Neural progenitor cell (in vitro differentiated cells): ENCODE measurements at regions not wholly inside any gene's neighbourhood (a gene's known extent, or its start where the extent isn't known, plus 50 kb on each side); places are given as distances from the start of the nearest gene placed in this dataset.

Experiments used
- DNase-seq: peaks from one replicate; pipeline ENCODE4 v3.0.0-alpha.2; 2016; ENCODE audit warnings: low spot score
- H2AFZ ChIP-seq: fragments of 200-600 bp; sonication (generic); replicated peaks from 2 replicates; pipeline ENCODE4 v1.6.1; 2016; ENCODE audit warnings: antibody characterized with exemption
- H3F3A ChIP-seq: fragments of 200-600 bp; sonication (generic); 2 replicates; pipeline ENCODE4 v1.6.1; 2016; ENCODE audit warnings: antibody characterized with exemption, low read depth
- H3K27ac ChIP-seq: fragments of 200-600 bp; sonication (generic); 2 replicates; pipeline ENCODE4 v1.5.1; 2016; ENCODE audit warnings: mild to moderate bottlenecking
- H3K27me3 ChIP-seq: fragments of 200-600 bp; sonication (generic); 2 replicates; pipeline ENCODE4 v1.6.1; 2016; ENCODE audit warnings: mild to moderate bottlenecking, moderate library complexity
- H3K36me3 ChIP-seq: fragments of 200-600 bp; sonication (generic); 2 replicates; pipeline ENCODE4 v1.5.1; 2016
- H3K4me1 ChIP-seq: fragments of 200-600 bp; sonication (generic); 2 replicates; pipeline ENCODE4 v1.6.1; 2016; ENCODE audit warnings: mixed run types
- H3K4me2 ChIP-seq: fragments of 200-600 bp; sonication (generic); 2 replicates; pipeline ENCODE4 v1.6.1; 2016
- H3K4me3 ChIP-seq: fragments of 200-600 bp; sonication (generic); 2 replicates; pipeline ENCODE4 v1.5.1; 2016
- H3K79me2 ChIP-seq: fragments of 200-600 bp; sonication (generic); 2 replicates; pipeline ENCODE4 v1.6.1; 2016; ENCODE audit warnings: low read depth
- H3K9ac ChIP-seq: fragments of 200-600 bp; sonication (generic); 2 replicates; pipeline ENCODE4 v1.6.1; 2016
- H3K9me3 ChIP-seq: fragments of 200-600 bp; sonication (generic); 2 replicates; pipeline ENCODE4 v1.5.1; 2016; ENCODE audit warnings: low read depth
- H4K20me1 ChIP-seq: fragments of 200-600 bp; sonication (generic); 2 replicates; pipeline ENCODE4 v1.6.1; 2016; ENCODE audit warnings: low read depth
- H3K27ac Mint-ChIP-seq: 3 replicates; pipeline ENCODE4 v1.8.0; 2021; ENCODE audit warnings: mixed read lengths
- H3K27me3 Mint-ChIP-seq: 2 replicates; pipeline ENCODE4 v1.8.0; 2022; ENCODE audit warnings: low read depth, mild to moderate bottlenecking, inconsistent platforms, moderate library complexity, mixed read lengths; ENCODE audit not compliant: insufficient read depth
- H3K36me3 Mint-ChIP-seq: 3 replicates; pipeline ENCODE4 v1.8.0; 2021; ENCODE audit warnings: mixed read lengths
- H3K4me1 Mint-ChIP-seq: 3 replicates; pipeline ENCODE4 v1.8.0; 2021; ENCODE audit warnings: mixed read lengths
- H3K4me3 Mint-ChIP-seq: 3 replicates; pipeline ENCODE4 v1.8.0; 2021; ENCODE audit warnings: mild to moderate bottlenecking, moderate library complexity, mixed read lengths
- H3K9me3 Mint-ChIP-seq: 3 replicates; pipeline ENCODE4 v1.8.0; 2020; ENCODE audit warnings: mixed read lengths
- EZH2 ChIP-seq: fragments of 200-600 bp; sonication (generic); IDR thresholded peaks from 2 replicates; pipeline ENCODE4 v1.6.1; 2017; ENCODE audit warnings: antibody characterized with exemption, mild to moderate bottlenecking, moderate library complexity
- EZH2phosphoT487 ChIP-seq: fragments of 200-600 bp; sonication (generic); IDR thresholded peaks from 2 replicates; pipeline ENCODE4 v1.6.1; 2017; ENCODE audit warnings: antibody characterized with exemption
- TF ChIP-seq, protein P1 (sequence below): fragments of 200-600 bp; sonication (generic); IDR thresholded peaks from 2 replicates; pipeline ENCODE4 v1.5.1; 2017; ENCODE audit warnings: antibody characterized with exemption, mild to moderate bottlenecking

GRCh38 chr10:109126016-109126415 is 797.3 kb downstream of the XPNPEP1 start:
- Histone ChIP-seq H3K4me2 (no peak overlapping the region), H3K27me3 (no peaks in the 10 kb centered on the region), H4K20me1 (no peaks in the 10 kb centered on the region), H2AFZ (no peak overlapping the region), H3K9ac (no peak overlapping the region), H3K4me1 (no peaks in the 10 kb centered on the region), H3K4me3 (no peak overlapping the region), H3K27ac (no peak overlapping the region), H3F3A (no peaks in the 10 kb centered on the region), H3K36me3 (no peaks in the 10 kb centered on the region), H3K79me2 (no peaks in the 10 kb centered on the region), H3K9me3 (no peaks in the 10 kb centered on the region)
- H3K4me1 Mint-ChIP-seq = no peaks in the 10 kb centered on the region
- no peaks in the 10 kb centered on the region for H3K27me3 Mint-ChIP-seq
- DNase-seq = peak; percentile 6
- H3K4me3 Mint-ChIP-seq = no peak overlapping the region
- H3K36me3 Mint-ChIP-seq = no peaks in the 10 kb centered on the region
- no peak overlapping the region for H3K27ac Mint-ChIP-seq
- TF ChIP-seq, protein P1, sequence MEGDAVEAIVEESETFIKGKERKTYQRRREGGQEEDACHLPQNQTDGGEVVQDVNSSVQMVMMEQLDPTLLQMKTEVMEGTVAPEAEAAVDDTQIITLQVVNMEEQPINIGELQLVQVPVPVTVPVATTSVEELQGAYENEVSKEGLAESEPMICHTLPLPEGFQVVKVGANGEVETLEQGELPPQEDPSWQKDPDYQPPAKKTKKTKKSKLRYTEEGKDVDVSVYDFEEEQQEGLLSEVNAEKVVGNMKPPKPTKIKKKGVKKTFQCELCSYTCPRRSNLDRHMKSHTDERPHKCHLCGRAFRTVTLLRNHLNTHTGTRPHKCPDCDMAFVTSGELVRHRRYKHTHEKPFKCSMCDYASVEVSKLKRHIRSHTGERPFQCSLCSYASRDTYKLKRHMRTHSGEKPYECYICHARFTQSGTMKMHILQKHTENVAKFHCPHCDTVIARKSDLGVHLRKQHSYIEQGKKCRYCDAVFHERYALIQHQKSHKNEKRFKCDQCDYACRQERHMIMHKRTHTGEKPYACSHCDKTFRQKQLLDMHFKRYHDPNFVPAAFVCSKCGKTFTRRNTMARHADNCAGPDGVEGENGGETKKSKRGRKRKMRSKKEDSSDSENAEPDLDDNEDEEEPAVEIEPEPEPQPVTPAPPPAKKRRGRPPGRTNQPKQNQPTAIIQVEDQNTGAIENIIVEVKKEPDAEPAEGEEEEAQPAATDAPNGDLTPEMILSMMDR = peak; percentile 45
- TF ChIP-seq EZH2phosphoT487 = no peak
- no peaks in the 10 kb centered on the region for H3K9me3 Mint-ChIP-seq

- Mint-ChIP-seq H3K9me3 (peaks cover 12% of the 10 kb centered on the region), H3K4me3 (no peak overlapping the region), H3K27me3 (peaks cover 2% of the 10 kb centered on the region), H3K36me3 (no peaks in the 10 kb centered on the region), H3K27ac (no peak overlapping the region), H3K4me1 (no peaks in the 10 kb centered on the region)
- Histone ChIP-seq H3K9me3 (no peaks in the 10 kb centered on the region), H3K27me3 (no peaks in the 10 kb centered on the region), H3K4me2 (no peak overlapping the region), H3K9ac (no peak overlapping the region), H3F3A (no peaks in the 10 kb centered on the region), H2AFZ (no peak overlapping the region), H3K36me3 (no peaks in the 10 kb centered on the region), H3K4me3 (no peak overlapping the region), H3K4me1 (no peaks in the 10 kb centered on the region), H3K27ac (no peak overlapping the region), H4K20me1 (no peaks in the 10 kb centered on the region), H3K79me2 (no peaks in the 10 kb centered on the region)
- TF ChIP-seq EZH2phosphoT487 (no peak), EZH2 (no peak)
- TF ChIP-seq, protein P1 = no peak
- no peak for DNase-seq
Measured at GRCh38 chr10:109115179-109115578, 808.1 kb downstream of the XPNPEP1 start.

- peaks cover 12% of the 10 kb centered on the region for H3K9me3 Mint-ChIP-seq
- H3K9me3 ChIP-seq = no peaks in the 10 kb centered on the region
- H4K20me1 ChIP-seq = no peaks in the 10 kb centered on the region
- H3K4me1 Mint-ChIP-seq = no peaks in the 10 kb centered on the region
- no peaks in the 10 kb centered on the region for H3K4me1 ChIP-seq
- H3K27ac ChIP-seq = no peak overlapping the region
- H3K36me3 ChIP-seq = no peaks in the 10 kb centered on the region
- no peaks in the 10 kb centered on the region for H3K79me2 ChIP-seq
- H3K4me3 Mint-ChIP-seq = no peak overlapping the region
- TF ChIP-seq, protein P1 = no peak
- TF ChIP-seq EZH2 (no peak), EZH2phosphoT487 (no peak)
- no peak overlapping the region for H3K4me2 ChIP-seq
- no peak overlapping the region for H3K4me3 ChIP-seq
- H2AFZ ChIP-seq = no peak overlapping the region
- H3K36me3 Mint-ChIP-seq = no peaks in the 10 kb centered on the region
- no peaks in the 10 kb centered on the region for H3F3A ChIP-seq
- no peaks in the 10 kb centered on the region for H3K27me3 ChIP-seq
- no peak for DNase-seq
- no peak overlapping the region for H3K9ac ChIP-seq
- H3K27ac Mint-ChIP-seq = no peak overlapping the region
- peaks cover 2% of the 10 kb centered on the region for H3K27me3 Mint-ChIP-seq
Measured at GRCh38 chr10:109114579-109114978, 808.7 kb downstream of the XPNPEP1 start.
